Large intestine (tissue), 3 donors: ENCODE measurements at regions not wholly inside any gene's neighbourhood (a gene's known extent, or its start where the extent isn't known, plus 50 kb on each side); places are given as distances from the start of the nearest gene placed in this dataset.

Source experiments
- DNase-seq, 2 donors: peaks; one replicate each; pipeline versions ENCODE4 v3.0.0 to v3.0.0-alpha.2; 2013
- H3K27ac ChIP-seq: one replicate; pipeline ENCODE4 v1.5.1; 2013; ENCODE audit warnings: low read length
- H3K27me3 ChIP-seq: 2 replicates; pipeline ENCODE4 v1.6.1; 2013; ENCODE audit warnings: low read length; ENCODE audit not compliant: control insufficient read depth, insufficient read depth
- H3K36me3 ChIP-seq: 2 replicates; pipeline ENCODE4 v1.6.1; 2013; ENCODE audit warnings: low read length; ENCODE audit not compliant: control insufficient read depth, insufficient read depth
- H3K4me1 ChIP-seq: one replicate; pipeline ENCODE4 v1.6.1; 2013; ENCODE audit warnings: low read length; ENCODE audit not compliant: control insufficient read depth, insufficient read depth
- H3K4me3 ChIP-seq: one replicate; pipeline ENCODE4 v1.5.1; 2013; ENCODE audit warnings: low read length
- H3K9me3 ChIP-seq: one replicate; pipeline ENCODE4 v1.6.1; 2013; ENCODE audit warnings: mild to moderate bottlenecking, low read depth, low read length, moderate library complexity; ENCODE audit not compliant: control insufficient read depth
- WGBS: methylation state at CpG from one replicate; pipeline ENCODE4 v1.1.5; 2013; ENCODE audit warnings: low lambda C conversion rate; ENCODE audit not compliant: insufficient coverage; 5-methylcytosine and 5-hydroxymethylcytosine counted together

GRCh38 chr12:124425667-124426066 is 130.8 kb downstream of the RFLNA start:
- WGBS: no CpG with 5 or more reads among the region's 6 CpGs
- Histone ChIP-seq H3K27me3 (no peaks in the 10 kb centered on the region), H3K27ac (no peak overlapping the region), H3K4me3 (no peak overlapping the region), H3K4me1 (peaks cover 46% of the 10 kb centered on the region), H3K9me3 (no peaks in the 10 kb centered on the region), H3K36me3 (peaks cover 68% of the 10 kb centered on the region)
- no peak for DNase-seq

GRCh38 chr12:124424516-124424905 is 129.6 kb downstream of the RFLNA start:
- no peaks in the 10 kb centered on the region for H3K9me3 ChIP-seq
- no peaks in the 10 kb centered on the region for H3K27me3 ChIP-seq
- H3K36me3 ChIP-seq: peaks cover 68% of the 10 kb centered on the region
- WGBS: no CpG with 5 or more reads among the region's 10 CpGs
- DNase-seq: no peak
- H3K4me1 ChIP-seq: peaks cover 48% of the 10 kb centered on the region
- H3K27ac ChIP-seq: no peak overlapping the region
- H3K4me3 ChIP-seq: no peak overlapping the region

GRCh38 chr12:124423761-124424515 is 129.0 kb downstream of the RFLNA start:
- WGBS: no CpG with 5 or more reads among the region's 26 CpGs
- peak overlapping the region; percentile 96 for H3K27ac ChIP-seq
- peaks cover 68% of the 10 kb centered on the region for H3K36me3 ChIP-seq
- H3K4me3 ChIP-seq: no peak overlapping the region
- no peak for DNase-seq
- H3K4me1 ChIP-seq: peaks cover 45% of the 10 kb centered on the region
- no peaks in the 10 kb centered on the region for H3K9me3 ChIP-seq
- no peaks in the 10 kb centered on the region for H3K27me3 ChIP-seq

GRCh38 chr12:124422570-124423523 is 128.0 kb downstream of the RFLNA start:
- Histone ChIP-seq H3K4me3 (peak overlapping the region; percentile 29), H3K27me3 (no peaks in the 10 kb centered on the region), H3K4me1 (peaks cover 40% of the 10 kb centered on the region), H3K27ac (peak overlapping the region; percentile 96), H3K36me3 (peaks cover 70% of the 10 kb centered on the region), H3K9me3 (no peaks in the 10 kb centered on the region)
- no CpG with 5 or more reads among the region's 37 CpGs for WGBS
- peak; percentile 90 to 96 for DNase-seq

GRCh38 chr12:124422142-124422569 is 127.3 kb downstream of the RFLNA start:
- Histone ChIP-seq H3K27ac (peak overlapping the region; percentile 96), H3K4me1 (peaks cover 34% of the 10 kb centered on the region), H3K27me3 (no peaks in the 10 kb centered on the region), H3K4me3 (peak overlapping the region; percentile 29), H3K9me3 (no peaks in the 10 kb centered on the region), H3K36me3 (peaks cover 71% of the 10 kb centered on the region)
- WGBS: no CpG with 5 or more reads among the region's 16 CpGs
- peak; percentile 86 to 90 for DNase-seq

GRCh38 chr12:124420996-124421674 is 126.2 kb downstream of the RFLNA start:
- Histone ChIP-seq H3K27me3 (no peaks in the 10 kb centered on the region), H3K4me1 (peaks cover 34% of the 10 kb centered on the region), H3K27ac (peak overlapping the region; percentile 96), H3K36me3 (peaks cover 75% of the 10 kb centered on the region), H3K9me3 (no peaks in the 10 kb centered on the region), H3K4me3 (no peak overlapping the region)
- WGBS: no CpG with 5 or more reads among the region's 20 CpGs
- no peak for DNase-seq

GRCh38 chr12:124420041-124420995 is 125.4 kb downstream of the RFLNA start:
- no peaks in the 10 kb centered on the region for H3K27me3 ChIP-seq
- peaks cover 72% of the 10 kb centered on the region for H3K36me3 ChIP-seq
- peaks cover 34% of the 10 kb centered on the region for H3K4me1 ChIP-seq
- no peak for DNase-seq
- H3K9me3 ChIP-seq: no peaks in the 10 kb centered on the region
- 100% methylated on average over 1 of the region's 28 CpGs for WGBS
- H3K4me3 ChIP-seq: no peak overlapping the region
- peak overlapping the region; percentile 96 for H3K27ac ChIP-seq

GRCh38 chr12:124419292-124420040 is 124.6 kb downstream of the RFLNA start:
- Histone ChIP-seq H3K9me3 (no peaks in the 10 kb centered on the region), H3K27ac (peak overlapping the region; percentile 34), H3K36me3 (peaks cover 72% of the 10 kb centered on the region), H3K4me1 (peaks cover 34% of the 10 kb centered on the region), H3K27me3 (no peaks in the 10 kb centered on the region), H3K4me3 (no peak overlapping the region)
- DNase-seq: no peak
- WGBS: no CpG with 5 or more reads among the region's 21 CpGs

GRCh38 chr12:124418791-124419190 is 123.9 kb downstream of the RFLNA start:
- DNase-seq: no peak
- Histone ChIP-seq H3K4me1 (peaks cover 32% of the 10 kb centered on the region), H3K4me3 (no peak overlapping the region), H3K27ac (no peak overlapping the region), H3K36me3 (peaks cover 71% of the 10 kb centered on the region), H3K27me3 (no peaks in the 10 kb centered on the region), H3K9me3 (no peaks in the 10 kb centered on the region)
- WGBS: no CpG with 5 or more reads among the region's 15 CpGs
